ENCODE measurements at regions not wholly inside any gene's neighbourhood (a gene's known extent, or its start where the extent isn't known, plus 50 kb on each side); places are given as distances from the start of the nearest gene placed in this dataset.
"Not testable (repeated sequence)": the region's sequence is repeated elsewhere in the genome, so short reads cannot be mapped to it uniquely, and the experiment has no call there.

DNA sequence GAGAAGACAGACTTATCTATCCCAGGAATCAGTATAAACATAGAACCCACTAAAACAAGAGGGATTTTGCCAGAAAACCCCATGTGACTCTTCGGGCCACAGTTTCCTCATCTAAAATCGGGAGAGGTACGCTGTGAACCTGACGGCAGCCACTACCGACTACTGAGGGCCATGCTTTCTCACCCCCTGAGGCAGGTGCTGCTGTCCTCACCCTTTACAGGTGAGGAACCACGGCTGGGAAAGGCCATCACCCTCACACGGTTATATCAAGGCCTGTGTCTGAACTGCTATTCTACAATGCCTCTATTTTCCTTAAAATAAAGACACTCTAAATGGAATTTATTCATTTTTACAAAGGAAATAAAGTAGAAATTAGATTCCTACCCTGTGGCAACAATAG is 73.4 kb upstream of the TNK2 start:
- TF ChIP-seq, protein P1, sequence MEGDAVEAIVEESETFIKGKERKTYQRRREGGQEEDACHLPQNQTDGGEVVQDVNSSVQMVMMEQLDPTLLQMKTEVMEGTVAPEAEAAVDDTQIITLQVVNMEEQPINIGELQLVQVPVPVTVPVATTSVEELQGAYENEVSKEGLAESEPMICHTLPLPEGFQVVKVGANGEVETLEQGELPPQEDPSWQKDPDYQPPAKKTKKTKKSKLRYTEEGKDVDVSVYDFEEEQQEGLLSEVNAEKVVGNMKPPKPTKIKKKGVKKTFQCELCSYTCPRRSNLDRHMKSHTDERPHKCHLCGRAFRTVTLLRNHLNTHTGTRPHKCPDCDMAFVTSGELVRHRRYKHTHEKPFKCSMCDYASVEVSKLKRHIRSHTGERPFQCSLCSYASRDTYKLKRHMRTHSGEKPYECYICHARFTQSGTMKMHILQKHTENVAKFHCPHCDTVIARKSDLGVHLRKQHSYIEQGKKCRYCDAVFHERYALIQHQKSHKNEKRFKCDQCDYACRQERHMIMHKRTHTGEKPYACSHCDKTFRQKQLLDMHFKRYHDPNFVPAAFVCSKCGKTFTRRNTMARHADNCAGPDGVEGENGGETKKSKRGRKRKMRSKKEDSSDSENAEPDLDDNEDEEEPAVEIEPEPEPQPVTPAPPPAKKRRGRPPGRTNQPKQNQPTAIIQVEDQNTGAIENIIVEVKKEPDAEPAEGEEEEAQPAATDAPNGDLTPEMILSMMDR (IDR thresholded peaks at IDR 0.05) = not testable (repeated sequence)
- not testable (repeated sequence) for TF ChIP-seq POLR2A (IDR thresholded peaks at IDR 0.05)
